ENCODE measurements at regions not wholly inside any gene's neighbourhood (a gene's known extent, or its start where the extent isn't known, plus 50 kb on each side); places are given as distances from the start of the nearest gene placed in this dataset.

DNA sequence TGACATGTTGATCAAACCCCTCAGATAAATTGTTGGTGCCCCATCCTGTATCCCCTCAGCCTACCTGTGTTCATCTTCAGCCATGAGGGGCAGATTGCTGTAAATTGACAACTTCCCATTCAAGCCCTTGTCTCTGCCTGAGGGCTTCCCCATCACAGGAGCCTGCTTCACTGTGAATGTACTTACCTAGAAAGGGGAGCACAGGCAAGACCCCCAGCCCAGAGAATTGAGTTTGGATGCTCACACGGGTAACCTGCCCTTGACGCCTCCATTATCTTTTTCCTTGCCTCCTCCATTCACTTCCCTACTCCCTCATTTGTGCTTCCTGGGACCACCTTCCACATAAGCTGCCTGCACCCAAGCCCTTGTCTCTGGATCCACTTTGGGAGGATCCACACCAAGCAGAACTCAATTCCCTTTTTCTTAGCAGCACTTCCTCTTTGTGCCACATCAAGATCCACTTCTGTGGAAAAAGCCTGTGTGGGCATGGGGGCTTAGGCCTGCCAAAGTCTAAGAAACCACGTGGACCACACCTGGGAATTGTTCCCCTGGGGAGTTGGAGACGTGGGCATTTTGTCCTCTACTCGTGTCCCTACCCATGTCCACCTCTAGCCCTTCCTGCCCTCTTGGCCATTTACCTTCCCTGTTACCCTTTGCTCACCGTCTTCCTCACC lies 103.4 kb upstream of the FOXA2 start:
- no peak for DNase-seq
- H3K27me3 ChIP-seq (replicated peaks) = no peaks in the 10 kb centered on the region
- no peak for TF ChIP-seq CTCF (IDR thresholded peaks at IDR 0.05; ENCODE audit: low read depth, low read length, missing control alignments)
- H3K36me3 ChIP-seq (replicated peaks) = no peaks in the 10 kb centered on the region
- no peak overlapping the region for H3K27ac ChIP-seq
- no peak overlapping the region for H3K4me3 ChIP-seq (ENCODE audit: low read depth, low read length)
- in situ Hi-C loops (cut with HindIII; ENCODE audit: low pct_ligation_motif_present, low sequenced_read_pairs) = loop anchor here (25.0 kb wide), 4 partner anchors 99 to 649 kb away; partner anchors contain the start of gene FOXA2

DNA sequence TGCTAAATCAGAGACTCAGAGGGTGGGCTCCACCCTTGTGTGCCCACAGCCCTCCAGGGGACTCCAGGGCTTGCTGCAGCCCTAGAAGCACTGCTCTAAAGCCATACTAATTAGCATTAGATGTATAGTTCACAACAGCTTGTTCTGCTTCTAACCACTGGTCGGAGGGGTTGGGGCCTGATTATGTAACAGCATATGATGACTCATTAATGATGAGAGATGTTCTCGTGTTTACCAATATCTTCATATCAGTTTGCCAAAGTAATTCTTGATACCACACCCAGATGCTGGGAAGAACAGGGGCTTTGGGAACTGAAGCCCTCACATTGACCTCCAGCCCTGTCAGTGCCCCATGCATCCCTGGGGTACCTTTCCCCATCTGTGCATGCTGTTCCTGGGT lies 104.1 kb upstream of the FOXA2 start:
- DNase-seq = no peak
- H3K4me3 ChIP-seq (ENCODE audit: low read depth, low read length) = no peak overlapping the region
- TF ChIP-seq CTCF (IDR thresholded peaks at IDR 0.05; ENCODE audit: low read depth, low read length, missing control alignments) = no peak

GRCh38 chr20:22689266-22689665 lies 104.9 kb upstream of the FOXA2 start:
- H3K27me3 ChIP-seq (replicated peaks) = no peaks in the 10 kb centered on the region
- in situ Hi-C loops (cut with HindIII; ENCODE audit: low pct_ligation_motif_present, low sequenced_read_pairs) = loop anchor here (25.0 kb wide), 4 partner anchors 98 to 648 kb away; partner anchors contain the start of gene FOXA2
- no peak overlapping the region for H3K27ac ChIP-seq
- no peak for DNase-seq
- TF ChIP-seq CTCF (IDR thresholded peaks at IDR 0.05; ENCODE audit: low read depth, low read length, missing control alignments) = no peak
- no peaks in the 10 kb centered on the region for H3K36me3 ChIP-seq (replicated peaks)
- no peak overlapping the region for H3K4me3 ChIP-seq (ENCODE audit: low read depth, low read length)

More for the DNA sequence above, 104.1 kb upstream of the FOXA2 start:
- no peak overlapping the region for H3K27ac ChIP-seq
- in situ Hi-C loops (cut with HindIII; ENCODE audit: low pct_ligation_motif_present, low sequenced_read_pairs) = loop anchor here (25.0 kb wide), 4 partner anchors 99 to 649 kb away; partner anchors contain the start of gene FOXA2
- no peaks in the 10 kb centered on the region for H3K27me3 ChIP-seq (replicated peaks)
- no peaks in the 10 kb centered on the region for H3K36me3 ChIP-seq (replicated peaks)

DNA sequence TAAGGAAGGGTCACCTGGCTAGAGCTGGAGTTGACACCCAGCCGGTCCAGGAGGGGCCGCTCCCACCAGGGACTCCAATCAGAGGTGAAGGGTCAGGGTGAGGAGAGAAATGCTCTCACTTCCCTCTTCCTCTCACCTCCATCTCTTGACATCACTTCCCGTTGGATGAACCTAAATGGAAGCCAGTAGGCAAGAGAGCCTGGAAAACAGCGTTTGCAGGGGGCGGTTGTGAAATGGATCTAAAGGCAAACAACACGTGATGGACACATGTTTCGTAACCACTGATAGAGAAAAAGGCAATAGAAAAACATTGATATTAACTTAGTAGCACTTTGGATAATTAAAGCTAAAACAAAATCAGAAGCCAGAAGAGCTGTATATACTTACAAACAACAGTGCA lies 105.6 kb upstream of the FOXA2 start:
- in situ Hi-C loops (cut with HindIII; ENCODE audit: low pct_ligation_motif_present, low sequenced_read_pairs) = loop anchor here (25.0 kb wide), 4 partner anchors 97 to 647 kb away; partner anchors contain the start of gene FOXA2

DNA sequence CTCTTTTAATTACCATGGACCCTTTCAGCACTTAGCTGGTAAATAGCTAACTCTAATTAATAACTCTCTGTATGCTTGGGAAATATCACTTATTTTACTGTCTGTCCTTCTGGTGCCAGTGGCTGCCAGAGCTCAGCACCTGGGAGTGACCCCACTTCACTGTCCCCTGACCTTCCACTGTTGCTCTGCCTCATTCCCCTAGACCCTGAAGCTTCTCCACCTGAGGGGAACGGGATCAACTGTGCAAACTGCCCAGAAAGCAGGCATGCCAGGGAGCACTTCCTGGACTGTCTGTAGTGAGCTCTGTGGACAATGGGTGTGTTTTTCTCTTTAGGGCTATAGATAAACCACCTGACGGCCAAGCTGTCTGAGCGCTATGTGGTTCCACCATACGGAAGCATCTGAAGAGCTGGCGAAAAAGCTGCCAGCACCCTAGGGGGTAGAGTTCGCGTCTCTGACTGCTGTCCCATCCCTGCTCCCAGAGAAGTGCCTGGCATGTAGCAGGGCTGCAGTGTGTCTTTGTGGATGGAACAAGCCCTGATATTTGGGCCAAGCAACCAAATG lies 106.3 kb upstream of the FOXA2 start:
- no peak for TF ChIP-seq CTCF (IDR thresholded peaks at IDR 0.05; ENCODE audit: low read depth, low read length, missing control alignments)
- in situ Hi-C loops (cut with HindIII; ENCODE audit: low pct_ligation_motif_present, low sequenced_read_pairs) = loop anchor here (25.0 kb wide), 4 partner anchors 97 to 647 kb away; partner anchors contain the start of gene FOXA2
- no peaks in the 10 kb centered on the region for H3K27me3 ChIP-seq (replicated peaks)
- no peaks in the 10 kb centered on the region for H3K36me3 ChIP-seq (replicated peaks)
- no peak overlapping the region for H3K27ac ChIP-seq
- H3K4me3 ChIP-seq (ENCODE audit: low read depth, low read length) = no peak overlapping the region
- DNase-seq = no peak

More for the DNA sequence above, 105.6 kb upstream of the FOXA2 start:
- DNase-seq = no peak
- TF ChIP-seq CTCF (IDR thresholded peaks at IDR 0.05; ENCODE audit: low read depth, low read length, missing control alignments) = no peak
- Histone ChIP-seq H3K27me3 (replicated peaks) (no peaks in the 10 kb centered on the region), H3K36me3 (replicated peaks) (no peaks in the 10 kb centered on the region), H3K27ac (no peak overlapping the region), H3K4me3 (ENCODE audit: low read depth, low read length) (no peak overlapping the region)
